ENCODE measurements at regions not wholly inside any gene's neighbourhood (a gene's known extent, or its start where the extent isn't known, plus 50 kb on each side); places are given as distances from the start of the nearest gene placed in this dataset.
A peak's percentile ranks its signal among the peaks of the same experiment; 100 is the strongest.

DNA sequence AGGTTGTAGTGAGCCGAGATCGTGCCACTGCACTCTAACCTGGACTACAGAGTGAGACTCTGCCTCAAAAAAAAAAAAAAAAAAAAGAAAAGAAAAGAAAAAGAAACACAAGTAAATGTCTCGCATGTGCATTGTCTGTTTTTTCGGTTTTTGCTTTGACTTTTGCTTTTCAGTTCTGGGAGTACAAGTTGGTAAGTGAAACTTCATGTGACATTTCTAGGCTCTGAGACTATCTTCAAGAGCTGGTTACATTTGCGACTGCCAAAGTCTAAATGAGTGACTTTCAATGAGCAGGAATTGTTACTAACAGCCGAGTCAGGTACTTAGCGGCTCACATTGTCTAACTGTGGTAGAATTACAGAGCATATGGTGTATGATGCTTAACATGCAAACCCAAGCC, 107.0 kb upstream of the CELF2 start:
- TF ChIP-seq, protein P1, sequence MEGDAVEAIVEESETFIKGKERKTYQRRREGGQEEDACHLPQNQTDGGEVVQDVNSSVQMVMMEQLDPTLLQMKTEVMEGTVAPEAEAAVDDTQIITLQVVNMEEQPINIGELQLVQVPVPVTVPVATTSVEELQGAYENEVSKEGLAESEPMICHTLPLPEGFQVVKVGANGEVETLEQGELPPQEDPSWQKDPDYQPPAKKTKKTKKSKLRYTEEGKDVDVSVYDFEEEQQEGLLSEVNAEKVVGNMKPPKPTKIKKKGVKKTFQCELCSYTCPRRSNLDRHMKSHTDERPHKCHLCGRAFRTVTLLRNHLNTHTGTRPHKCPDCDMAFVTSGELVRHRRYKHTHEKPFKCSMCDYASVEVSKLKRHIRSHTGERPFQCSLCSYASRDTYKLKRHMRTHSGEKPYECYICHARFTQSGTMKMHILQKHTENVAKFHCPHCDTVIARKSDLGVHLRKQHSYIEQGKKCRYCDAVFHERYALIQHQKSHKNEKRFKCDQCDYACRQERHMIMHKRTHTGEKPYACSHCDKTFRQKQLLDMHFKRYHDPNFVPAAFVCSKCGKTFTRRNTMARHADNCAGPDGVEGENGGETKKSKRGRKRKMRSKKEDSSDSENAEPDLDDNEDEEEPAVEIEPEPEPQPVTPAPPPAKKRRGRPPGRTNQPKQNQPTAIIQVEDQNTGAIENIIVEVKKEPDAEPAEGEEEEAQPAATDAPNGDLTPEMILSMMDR (IDR thresholded peaks at IDR 0.05), result no peak
- intact Hi-C loops (cut with DNase I), result no loop called here
- Histone ChIP-seq H3K36me3 (no peaks in the 10 kb centered on the region), H3K27me3 (no peaks in the 10 kb centered on the region), H3K4me1 (peaks cover 4 to 14% of the 10 kb centered on the region in 2 donors), H3K9me3 (no peaks in the 10 kb centered on the region), H3K4me3 (no peak overlapping the region), H3K27ac (peak overlapping the region in 1 of 2 donors; percentile 74)
- DNase-seq (no peak), ATAC-seq (peak; percentile 21)

- DNase-seq (peak in 1 of 4 donors; percentile 58), ATAC-seq (peak; percentile 65)
- H3K27me3 ChIP-seq, result no peaks in the 10 kb centered on the region
- no peak overlapping the region for H3K4me3 ChIP-seq
- TF ChIP-seq, protein P1 (IDR thresholded peaks at IDR 0.05), result no peak
- peaks cover 4 to 14% of the 10 kb centered on the region in 2 donors for H3K4me1 ChIP-seq
- H3K9me3 ChIP-seq, result no peaks in the 10 kb centered on the region
- intact Hi-C loops (cut with DNase I), result no loop called here
- peak overlapping the region; percentile 71 to 74 for H3K27ac ChIP-seq
- H3K36me3 ChIP-seq, result no peaks in the 10 kb centered on the region
These were observed 106.6 kb upstream of the CELF2 start for GRCh38 chr10:10911035-10911434.

DNA sequence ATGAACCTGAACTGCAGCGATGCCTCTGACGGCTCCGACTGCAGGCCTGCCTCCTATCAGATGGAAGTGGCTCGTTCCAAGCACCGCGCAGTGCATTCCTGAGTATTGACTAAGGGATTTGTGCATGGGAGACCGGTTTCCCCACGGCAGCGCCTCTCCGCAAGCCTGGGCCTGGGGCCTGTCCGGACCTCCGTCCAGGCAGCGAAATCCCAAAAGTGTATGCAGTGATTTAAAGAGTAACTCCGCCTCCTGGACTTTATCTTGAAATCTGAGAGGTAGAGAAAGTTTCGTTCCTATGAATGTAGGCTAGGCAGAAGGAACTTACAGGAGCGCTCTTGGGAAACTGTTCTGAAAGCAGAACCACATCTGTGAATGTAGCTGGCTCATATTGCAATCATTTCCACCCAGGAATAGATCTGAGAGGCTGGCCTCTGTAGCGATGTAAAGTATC, 106.2 kb upstream of the CELF2 start:
- Histone ChIP-seq H3K9me3 (no peaks in the 10 kb centered on the region), H3K4me1 (peaks cover 4 to 14% of the 10 kb centered on the region in 2 donors), H3K27me3 (no peaks in the 10 kb centered on the region), H3K4me3 (no peak overlapping the region), H3K36me3 (no peaks in the 10 kb centered on the region), H3K27ac (peak overlapping the region; percentile 71 to 74)
- intact Hi-C loops (cut with DNase I), result no loop called here
- ATAC-seq (peak; percentile 98), DNase-seq (peak; percentile 67 to 86 (median 82))
- TF ChIP-seq, protein P1 (IDR thresholded peaks at IDR 0.05), result no peak

DNA sequence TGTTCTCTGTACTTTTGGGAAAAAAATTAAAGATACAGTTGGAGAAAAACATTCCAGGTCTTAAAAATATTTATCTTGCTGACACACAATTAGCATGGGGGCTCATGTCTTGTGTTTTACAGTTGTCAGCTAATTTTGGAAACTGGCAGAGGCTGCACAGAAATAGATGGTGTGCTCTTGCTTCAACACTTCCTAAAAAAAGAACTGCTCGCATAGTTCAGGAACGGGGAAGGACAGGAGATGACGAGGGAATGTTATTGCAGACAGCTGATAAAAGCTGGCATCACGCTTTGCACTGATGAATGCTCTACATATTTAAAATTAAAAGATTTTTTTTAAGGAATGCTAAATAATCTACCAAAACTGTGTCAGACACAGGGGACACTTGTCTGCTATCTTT, 103.5 kb upstream of the CELF2 start:
- H3K27ac ChIP-seq, result no peak overlapping the region
- DNase-seq (peak in 2 of 4 donors; percentile 58 to 76), ATAC-seq (no peak)
- TF ChIP-seq, protein P1 (IDR thresholded peaks at IDR 0.05), result no peak
- peaks cover 4 to 14% of the 10 kb centered on the region in 2 donors for H3K4me1 ChIP-seq
- no peaks in the 10 kb centered on the region for H3K9me3 ChIP-seq
- H3K36me3 ChIP-seq, result no peaks in the 10 kb centered on the region
- no peak overlapping the region for H3K4me3 ChIP-seq
- intact Hi-C loops (cut with DNase I), result no loop called here
- H3K27me3 ChIP-seq, result no peaks in the 10 kb centered on the region

GRCh38 chr10:10915215-10915614, 102.5 kb upstream of the CELF2 start:
- H3K4me1 ChIP-seq, result peaks cover 4 to 14% of the 10 kb centered on the region in 2 donors
- intact Hi-C loops (cut with DNase I), result no loop called here
- DNase-seq (no peak), ATAC-seq (no peak)
- no peaks in the 10 kb centered on the region for H3K27me3 ChIP-seq
- H3K9me3 ChIP-seq, result no peaks in the 10 kb centered on the region
- H3K27ac ChIP-seq, result no peak overlapping the region
- no peaks in the 10 kb centered on the region for H3K36me3 ChIP-seq
- no peak overlapping the region for H3K4me3 ChIP-seq
- TF ChIP-seq, protein P1 (IDR thresholded peaks at IDR 0.05), result no peak
